NT2/D1 (cell line): ENCODE measurements at regions not wholly inside any gene's neighbourhood (a gene's known extent, or its start where the extent isn't known, plus 50 kb on each side); places are given as distances from the start of the nearest gene placed in this dataset.

Experiments
- SUZ12 ChIP-seq: IDR thresholded peaks from 2 replicates; pipeline ENCODE4 v1.6.1; 2011; ENCODE audit not compliant: insufficient read length, insufficient read depth; ENCODE audit errors: extremely low read depth
- YY1 ChIP-seq: IDR thresholded peaks from 2 replicates; pipeline ENCODE4 v1.6.1; 2011; ENCODE audit not compliant: insufficient read length, insufficient read depth

GRCh38 chr11:126140926-126141280 lies 70.5 kb downstream of the RPUSD4 start:
- TF ChIP-seq SUZ12, result no peak
- TF ChIP-seq YY1, result no peak
